Body of pancreas (tissue), 4 donors: ENCODE measurements at regions not wholly inside any gene's neighbourhood (a gene's known extent, or its start where the extent isn't known, plus 50 kb on each side); places are given as distances from the start of the nearest gene placed in this dataset.

Experiments
- POLR2A ChIP-seq, 3 donors: fragments of 450-650 bp; IDR thresholded peaks; one replicate each; pipeline ENCODE4 v1.6.1; 2016; ENCODE audit warnings: antibody characterized with exemption in 3 of 3, mild to moderate bottlenecking in 2 of 3
- TF ChIP-seq, protein P1 (sequence below), 7 experiments: fragments of 450-650 bp in 4 of 7; fragments of 200-600 bp in 3 of 7; sonication (generic) in 3 of 7; IDR thresholded peaks; one replicate each; pipeline ENCODE4 v1.5.1; 2016 to 2019; ENCODE audit warnings: antibody characterized with exemption in 7 of 7

DNA sequence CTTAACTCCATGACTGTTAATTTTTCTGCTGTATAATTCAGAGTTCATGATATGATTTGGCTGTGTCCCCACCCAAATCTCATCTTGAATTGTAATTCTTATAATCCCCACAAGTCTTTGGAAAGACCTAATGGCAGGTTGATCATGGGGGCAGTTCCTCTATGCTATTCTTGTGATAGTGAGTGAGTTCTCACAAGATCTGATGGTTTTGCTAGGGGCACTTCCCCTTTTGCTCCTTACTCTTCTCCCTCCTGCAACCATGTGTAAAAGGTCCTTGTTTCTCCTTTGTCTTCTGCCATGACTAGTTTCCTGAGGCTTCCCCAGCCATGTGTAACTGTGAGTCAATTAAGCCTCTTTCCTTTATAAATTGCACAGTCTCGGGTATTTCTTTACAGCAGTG lies 1751.9 kb downstream of the ARAP2 start:
- TF ChIP-seq POLR2A (IDR thresholded peaks at IDR 0.05), result no peak
- TF ChIP-seq, protein P1, sequence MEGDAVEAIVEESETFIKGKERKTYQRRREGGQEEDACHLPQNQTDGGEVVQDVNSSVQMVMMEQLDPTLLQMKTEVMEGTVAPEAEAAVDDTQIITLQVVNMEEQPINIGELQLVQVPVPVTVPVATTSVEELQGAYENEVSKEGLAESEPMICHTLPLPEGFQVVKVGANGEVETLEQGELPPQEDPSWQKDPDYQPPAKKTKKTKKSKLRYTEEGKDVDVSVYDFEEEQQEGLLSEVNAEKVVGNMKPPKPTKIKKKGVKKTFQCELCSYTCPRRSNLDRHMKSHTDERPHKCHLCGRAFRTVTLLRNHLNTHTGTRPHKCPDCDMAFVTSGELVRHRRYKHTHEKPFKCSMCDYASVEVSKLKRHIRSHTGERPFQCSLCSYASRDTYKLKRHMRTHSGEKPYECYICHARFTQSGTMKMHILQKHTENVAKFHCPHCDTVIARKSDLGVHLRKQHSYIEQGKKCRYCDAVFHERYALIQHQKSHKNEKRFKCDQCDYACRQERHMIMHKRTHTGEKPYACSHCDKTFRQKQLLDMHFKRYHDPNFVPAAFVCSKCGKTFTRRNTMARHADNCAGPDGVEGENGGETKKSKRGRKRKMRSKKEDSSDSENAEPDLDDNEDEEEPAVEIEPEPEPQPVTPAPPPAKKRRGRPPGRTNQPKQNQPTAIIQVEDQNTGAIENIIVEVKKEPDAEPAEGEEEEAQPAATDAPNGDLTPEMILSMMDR (IDR thresholded peaks at IDR 0.05), result no peak
